ENCODE measurements at regions not wholly inside any gene's neighbourhood (a gene's known extent, or its start where the extent isn't known, plus 50 kb on each side); places are given as distances from the start of the nearest gene placed in this dataset.

DNA sequence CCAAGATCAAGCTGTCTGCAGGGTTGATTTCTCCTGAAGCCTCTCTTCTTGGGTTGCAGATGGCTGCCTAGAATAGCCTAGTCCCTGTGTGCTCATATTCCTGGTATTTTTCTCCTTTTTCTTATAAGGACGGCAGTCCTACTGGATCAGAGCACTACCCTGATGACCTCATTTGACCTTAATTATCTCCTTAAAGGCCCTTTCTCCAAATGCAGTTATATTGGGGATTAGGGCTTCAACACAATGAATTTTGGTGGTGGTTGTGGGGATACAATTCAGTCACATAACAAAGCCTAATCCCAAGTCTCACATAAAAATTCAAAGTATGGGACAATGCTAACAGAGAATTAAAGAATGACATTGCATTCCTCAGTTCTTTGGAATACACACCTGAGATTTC is 238.8 kb upstream of the SALL1 start:
- TF ChIP-seq, protein P1, sequence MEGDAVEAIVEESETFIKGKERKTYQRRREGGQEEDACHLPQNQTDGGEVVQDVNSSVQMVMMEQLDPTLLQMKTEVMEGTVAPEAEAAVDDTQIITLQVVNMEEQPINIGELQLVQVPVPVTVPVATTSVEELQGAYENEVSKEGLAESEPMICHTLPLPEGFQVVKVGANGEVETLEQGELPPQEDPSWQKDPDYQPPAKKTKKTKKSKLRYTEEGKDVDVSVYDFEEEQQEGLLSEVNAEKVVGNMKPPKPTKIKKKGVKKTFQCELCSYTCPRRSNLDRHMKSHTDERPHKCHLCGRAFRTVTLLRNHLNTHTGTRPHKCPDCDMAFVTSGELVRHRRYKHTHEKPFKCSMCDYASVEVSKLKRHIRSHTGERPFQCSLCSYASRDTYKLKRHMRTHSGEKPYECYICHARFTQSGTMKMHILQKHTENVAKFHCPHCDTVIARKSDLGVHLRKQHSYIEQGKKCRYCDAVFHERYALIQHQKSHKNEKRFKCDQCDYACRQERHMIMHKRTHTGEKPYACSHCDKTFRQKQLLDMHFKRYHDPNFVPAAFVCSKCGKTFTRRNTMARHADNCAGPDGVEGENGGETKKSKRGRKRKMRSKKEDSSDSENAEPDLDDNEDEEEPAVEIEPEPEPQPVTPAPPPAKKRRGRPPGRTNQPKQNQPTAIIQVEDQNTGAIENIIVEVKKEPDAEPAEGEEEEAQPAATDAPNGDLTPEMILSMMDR (IDR thresholded peaks at IDR 0.05), result no peak
- intact Hi-C loops (cut with DNase I, micrococcal nuclease), result no loop called here
- H3K4me1 Mint-ChIP-seq (ENCODE audit: low read depth), result no peaks in the 10 kb centered on the region
- H3K4me3 ChIP-seq (ENCODE audit: low read length), result no peak overlapping the region
- peaks cover 0 to 3% of the 10 kb centered on the region in 2 experiments for H3K27me3 ChIP-seq (ENCODE audit: control insufficient read depth in 1 of 2, insufficient read depth in 2 of 2, low read length in 2 of 2)
- no peaks in the 10 kb centered on the region for H3K36me3 Mint-ChIP-seq (ENCODE audit: low read depth)
- H3K27me3 Mint-ChIP-seq, result no peaks in the 10 kb centered on the region
- H3K4me3 Mint-ChIP-seq, result no peak overlapping the region
- H3K36me3 ChIP-seq (ENCODE audit: insufficient read depth, low read length), result no peaks in the 10 kb centered on the region
- peaks cover 5% of the 10 kb centered on the region for H3K9me3 Mint-ChIP-seq
- H3K27ac ChIP-seq (ENCODE audit: low read depth in 1 of 2, low read length in 2 of 2), result no peak overlapping the region
- CTCF ChIA-PET, result no interaction called here
- no peak for DNase-seq
- ATAC-seq (ENCODE audit: poor library complexity), result no peak
- POLR2A ChIA-PET, result no interaction called here
- H3K4me1 ChIP-seq (ENCODE audit: insufficient read depth, low read length), result no peaks in the 10 kb centered on the region
- H3K9me3 ChIP-seq (ENCODE audit: control insufficient read depth in 1 of 2, insufficient read depth in 1 of 2, low read length in 2 of 2), result peaks cover 0 to 9% of the 10 kb centered on the region in 2 experiments
- no peak overlapping the region for H3K27ac Mint-ChIP-seq

DNA sequence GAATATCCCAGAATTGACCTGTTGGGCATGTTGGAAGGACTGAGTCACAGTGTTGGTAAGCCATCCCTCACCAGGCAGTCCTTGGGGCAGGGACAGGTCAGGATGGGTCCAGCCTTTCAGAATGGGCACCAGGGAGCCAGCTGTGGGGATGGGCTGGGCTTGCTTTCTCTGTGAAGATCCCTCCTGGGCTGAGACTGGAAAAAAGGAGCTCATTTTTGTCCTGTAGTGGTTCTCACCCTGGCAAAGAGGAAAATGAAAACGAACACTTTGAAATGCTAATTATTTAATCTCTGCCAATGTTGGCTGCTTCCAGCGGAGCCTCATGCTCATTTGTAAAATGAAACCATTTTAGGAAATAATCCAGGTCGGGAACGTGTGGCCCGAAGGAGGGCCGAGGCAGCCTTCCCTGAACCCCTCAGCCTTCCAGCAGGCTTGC is 237.5 kb upstream of the SALL1 start:
- Histone ChIP-seq H3K36me3 (ENCODE audit: insufficient read depth, low read length) (no peaks in the 10 kb centered on the region), H3K4me1 (ENCODE audit: insufficient read depth, low read length) (no peaks in the 10 kb centered on the region), H3K4me3 (ENCODE audit: low read length) (no peak overlapping the region), H3K27ac (ENCODE audit: low read depth in 1 of 2, low read length in 2 of 2) (no peak overlapping the region), H3K27me3 (ENCODE audit: control insufficient read depth in 1 of 2, insufficient read depth in 2 of 2, low read length in 2 of 2) (peaks cover 0 to 3% of the 10 kb centered on the region in 2 experiments), H3K9me3 (ENCODE audit: control insufficient read depth in 1 of 2, insufficient read depth in 1 of 2, low read length in 2 of 2) (peaks cover 0 to 9% of the 10 kb centered on the region in 2 experiments)
- POLR2A ChIA-PET, result no interaction called here
- CTCF ChIA-PET, result no interaction called here
- Mint-ChIP-seq H3K9me3 (peaks cover 7% of the 10 kb centered on the region), H3K36me3 (ENCODE audit: low read depth) (no peaks in the 10 kb centered on the region), H3K27me3 (no peaks in the 10 kb centered on the region), H3K4me3 (no peak overlapping the region), H3K27ac (no peak overlapping the region), H3K4me1 (ENCODE audit: low read depth) (no peaks in the 10 kb centered on the region)
- no peak for DNase-seq
- TF ChIP-seq, protein P1 (IDR thresholded peaks at IDR 0.05), result no peak
- intact Hi-C loops (cut with DNase I, micrococcal nuclease), result no loop called here
- no peak for ATAC-seq (ENCODE audit: poor library complexity)

DNA sequence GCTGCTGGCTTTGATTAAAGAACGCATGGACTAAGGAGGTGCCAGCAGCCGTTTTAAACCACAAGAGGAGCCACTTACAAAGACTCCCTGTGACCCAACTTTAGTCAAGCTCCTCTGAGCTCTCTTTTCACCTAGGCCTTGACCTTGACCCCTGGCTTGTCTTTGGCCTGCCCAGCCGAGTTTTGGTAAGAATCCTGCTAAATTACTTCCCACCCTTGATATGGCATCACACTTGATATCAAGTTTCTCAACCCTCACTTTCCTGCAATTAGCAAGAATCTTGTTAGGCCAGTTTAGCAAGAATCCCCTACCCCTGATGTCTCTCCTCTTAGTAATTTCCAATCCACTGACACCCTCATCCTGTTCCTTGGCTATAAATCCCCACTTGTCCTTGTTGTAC is 232.8 kb upstream of the SALL1 start:
- Histone ChIP-seq H3K36me3 (ENCODE audit: insufficient read depth, low read length) (no peaks in the 10 kb centered on the region), H3K27me3 (ENCODE audit: control insufficient read depth in 1 of 2, insufficient read depth in 2 of 2, low read length in 2 of 2) (no peaks in the 10 kb centered on the region), H3K4me3 (ENCODE audit: low read length) (no peak overlapping the region), H3K27ac (ENCODE audit: low read depth in 1 of 2, low read length in 2 of 2) (no peak overlapping the region), H3K4me1 (ENCODE audit: insufficient read depth, low read length) (no peaks in the 10 kb centered on the region), H3K9me3 (ENCODE audit: control insufficient read depth in 1 of 2, insufficient read depth in 1 of 2, low read length in 2 of 2) (peaks cover 0 to 4% of the 10 kb centered on the region in 2 experiments)
- DNase-seq, result no peak
- no peaks in the 10 kb centered on the region for H3K36me3 Mint-ChIP-seq (ENCODE audit: low read depth)
- H3K4me3 Mint-ChIP-seq, result no peak overlapping the region
- no peak overlapping the region for H3K27ac Mint-ChIP-seq
- peaks cover 5% of the 10 kb centered on the region for H3K27me3 Mint-ChIP-seq
- intact Hi-C loops (cut with DNase I, micrococcal nuclease), result no loop called here
- H3K9me3 Mint-ChIP-seq, result peaks cover 11% of the 10 kb centered on the region
- ChIA-PET POLR2A (no interaction called here), CTCF (no interaction called here)
- TF ChIP-seq, protein P1 (IDR thresholded peaks at IDR 0.05), result no peak
- no peaks in the 10 kb centered on the region for H3K4me1 Mint-ChIP-seq (ENCODE audit: low read depth)
- ATAC-seq (ENCODE audit: poor library complexity), result no peak
